Anterior cingulate cortex (tissue), 58 donors: ENCODE measurements at regions not wholly inside any gene's neighbourhood (a gene's known extent, or its start where the extent isn't known, plus 50 kb on each side); places are given as distances from the start of the nearest gene placed in this dataset.
"Not testable (repeated sequence)": the region's sequence is repeated elsewhere in the genome, so short reads cannot be mapped to it uniquely, and the experiment has no call there.

Experiments
- DNase-seq, 58 donors: peaks; one replicate each; lab custom pipeline; 2025; lab: John Stamatoyannopoulos, UW

- not testable (repeated sequence) for DNase-seq
These were observed 113.0 kb upstream of the FOXD4L5 start for GRCh38 chr9:65397763-65398719.

DNA sequence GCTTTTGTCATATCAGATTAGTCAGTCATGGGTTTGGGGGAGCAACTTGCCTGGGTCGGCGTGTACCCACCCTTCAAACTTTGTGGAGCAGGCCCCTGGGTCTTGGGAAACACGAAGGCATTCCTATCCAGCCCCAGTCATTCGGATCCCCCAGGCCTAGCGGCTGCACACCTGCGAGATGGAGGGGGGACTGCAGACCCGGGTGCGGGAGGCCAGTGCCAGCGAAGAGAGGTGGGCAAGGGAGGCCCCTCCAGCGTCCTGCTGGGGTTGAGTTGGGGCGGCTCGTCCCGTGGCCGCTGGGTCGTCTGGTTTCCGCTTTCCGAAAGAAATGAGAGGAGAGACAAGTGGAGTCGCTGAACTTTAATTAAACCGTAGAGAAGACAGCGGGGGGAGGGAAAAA, 112.2 kb upstream of the FOXD4L5 start:
- DNase-seq: not testable (repeated sequence)

- peak in 1 of 58 donors; percentile 12 for DNase-seq
These were observed 111.6 kb upstream of the FOXD4L5 start for GRCh38 chr9:65396601-65397000.

GRCh38 chr9:65395789-65396188, 110.8 kb upstream of the FOXD4L5 start:
- not testable (repeated sequence) for DNase-seq

DNA sequence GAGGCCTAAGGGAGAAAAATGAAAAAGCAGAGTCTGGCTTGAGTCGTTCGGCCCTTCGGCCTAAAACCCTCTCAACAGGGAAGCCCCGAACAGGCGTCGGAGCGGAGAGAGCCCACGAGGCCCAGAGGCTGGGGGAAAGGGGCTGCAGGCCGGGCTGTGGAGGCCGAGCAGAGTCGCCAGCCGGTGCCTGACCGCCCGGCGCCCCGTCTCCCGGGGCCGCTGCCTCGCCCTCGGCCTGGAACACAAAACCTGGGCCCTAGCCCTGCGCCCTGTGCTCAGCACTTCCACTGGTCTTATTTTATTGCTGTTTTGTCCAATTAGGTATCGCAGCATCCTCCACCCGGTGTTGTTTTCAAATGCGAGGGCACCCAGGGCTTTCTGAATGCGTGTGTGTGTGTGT, 110.1 kb upstream of the FOXD4L5 start:
- DNase-seq: not testable (repeated sequence)

- DNase-seq: not testable (repeated sequence)
These were observed 108.3 kb upstream of the FOXD4L5 start for GRCh38 chr9:65393111-65393810.

DNA sequence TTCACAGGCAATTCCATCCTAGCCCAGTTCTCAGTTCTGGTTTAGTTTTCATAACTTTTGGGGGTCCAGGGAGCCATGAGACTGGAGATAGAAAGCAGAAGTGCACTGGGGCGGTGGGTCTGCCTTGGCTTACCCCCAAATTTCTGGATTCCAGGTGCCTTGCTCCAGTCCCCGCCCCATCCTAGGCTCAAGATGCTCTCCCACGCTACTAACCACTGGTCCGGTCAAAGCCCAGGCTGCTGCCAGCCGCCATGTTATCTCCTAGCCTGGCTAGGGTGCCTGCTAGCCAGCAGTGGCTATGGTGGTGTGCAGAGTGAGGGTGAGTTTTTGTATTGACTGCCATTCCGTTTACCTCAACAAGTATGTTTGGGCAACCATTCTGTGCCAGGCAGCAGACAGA, 107.6 kb upstream of the FOXD4L5 start:
- not testable (repeated sequence) for DNase-seq

GRCh38 chr9:65389710-65390109, 104.7 kb upstream of the FOXD4L5 start:
- DNase-seq: not testable (repeated sequence)

GRCh38 chr9:65389216-65389615, 104.2 kb upstream of the FOXD4L5 start:
- not testable (repeated sequence) for DNase-seq

GRCh38 chr9:65386699-65387098, 101.7 kb upstream of the FOXD4L5 start:
- DNase-seq: not testable (repeated sequence)

DNA sequence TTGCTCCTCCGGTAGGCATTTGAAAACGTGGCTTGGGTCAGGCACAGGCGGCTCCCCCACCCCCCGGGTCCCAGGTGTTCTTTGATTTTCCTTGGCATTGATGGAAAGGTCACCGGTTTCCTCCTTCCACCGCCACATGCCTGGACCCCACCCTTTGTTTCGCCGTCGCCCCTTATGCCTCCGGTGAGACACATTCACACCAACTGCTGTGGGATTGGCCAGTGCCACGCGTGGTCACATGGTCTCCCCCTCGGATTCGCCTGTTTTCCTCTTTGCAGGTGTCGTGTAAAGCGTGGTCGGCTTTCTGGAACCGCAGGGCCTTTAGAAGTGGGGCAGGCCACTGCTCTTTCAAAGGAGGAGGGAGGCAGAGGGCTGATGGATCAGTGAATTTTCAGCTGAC, 101.2 kb upstream of the FOXD4L5 start:
- not testable (repeated sequence) for DNase-seq

GRCh38 chr9:65385655-65386024, 100.6 kb upstream of the FOXD4L5 start:
- DNase-seq: not testable (repeated sequence)

- DNase-seq: not testable (repeated sequence)
These were observed 100.0 kb upstream of the FOXD4L5 start for GRCh38 chr9:65384759-65385654.

DNA sequence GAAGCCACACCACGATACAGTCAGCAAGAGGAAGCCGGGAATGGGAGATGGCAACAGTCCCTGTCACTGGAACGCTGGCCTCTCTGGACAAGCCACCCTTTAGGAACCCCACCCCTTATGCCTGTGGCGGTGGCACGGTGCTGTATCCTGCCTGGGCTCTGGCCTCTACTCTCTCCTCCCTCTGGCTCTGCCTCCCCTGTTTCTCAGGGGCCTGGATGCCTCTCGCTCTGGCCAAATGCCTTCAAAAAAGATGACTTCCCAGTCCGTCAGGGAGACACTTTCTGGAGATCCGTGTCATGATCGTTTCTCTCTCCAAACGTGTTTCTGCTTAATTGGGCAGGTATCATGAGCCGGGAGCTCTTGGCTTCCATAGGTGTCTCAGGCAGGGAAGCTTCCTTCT, 99.1 kb upstream of the FOXD4L5 start:
- not testable (repeated sequence) for DNase-seq

DNA sequence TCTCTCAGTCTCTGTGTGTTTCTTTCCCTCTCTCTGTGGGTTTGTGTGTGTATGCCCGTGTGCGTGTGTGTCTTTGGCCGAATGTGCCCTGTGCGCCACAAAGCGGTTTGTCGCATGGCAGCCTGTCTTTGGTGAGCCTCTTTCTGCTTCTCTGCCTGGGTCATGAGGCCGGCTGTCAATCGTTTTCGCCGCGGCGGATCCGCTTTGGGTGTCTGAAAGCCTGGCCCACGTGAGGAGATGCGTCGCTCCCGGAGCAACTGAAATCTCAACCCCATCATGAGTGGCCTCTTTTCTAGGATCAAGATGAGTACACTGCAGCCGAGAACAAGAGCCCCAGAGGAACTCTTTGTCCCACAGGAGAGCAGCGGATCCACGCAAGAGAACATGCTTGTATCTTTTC, 98.6 kb upstream of the FOXD4L5 start:
- not testable (repeated sequence) for DNase-seq

DNA sequence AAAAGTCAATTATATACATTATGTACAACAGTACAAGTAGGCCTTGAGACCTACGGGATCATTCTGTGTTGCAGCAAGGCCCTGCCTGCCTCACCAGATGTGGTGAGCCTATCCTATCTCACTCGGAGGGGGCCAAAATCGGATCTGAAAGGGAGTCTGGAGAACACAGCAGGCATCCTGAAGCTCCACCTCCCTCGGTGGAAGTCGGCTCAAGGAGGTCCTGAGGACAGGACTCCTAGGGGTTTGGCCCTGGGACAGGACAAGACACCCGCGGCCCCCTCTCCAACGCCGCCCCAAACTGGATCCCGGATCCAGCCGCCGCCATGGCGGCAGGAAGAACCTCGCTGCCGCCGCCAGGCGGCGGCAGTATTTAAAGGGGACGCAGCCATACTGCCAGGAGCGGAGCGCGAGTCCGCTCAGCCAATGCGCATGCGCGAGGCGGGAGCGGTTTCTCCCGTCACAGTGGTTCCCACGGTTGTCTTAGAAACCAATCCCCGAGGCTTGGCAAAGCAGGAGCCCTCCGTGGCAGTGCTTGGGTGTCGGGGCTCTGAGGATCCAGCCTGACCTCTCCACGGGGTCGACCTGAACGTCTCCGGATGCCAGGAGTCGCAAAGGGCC, 97.8 kb upstream of the FOXD4L5 start:
- DNase-seq: not testable (repeated sequence)
